ENCODE measurements at regions not wholly inside any gene's neighbourhood (a gene's known extent, or its start where the extent isn't known, plus 50 kb on each side); places are given as distances from the start of the nearest gene placed in this dataset.

- TF ChIP-seq, protein P1, sequence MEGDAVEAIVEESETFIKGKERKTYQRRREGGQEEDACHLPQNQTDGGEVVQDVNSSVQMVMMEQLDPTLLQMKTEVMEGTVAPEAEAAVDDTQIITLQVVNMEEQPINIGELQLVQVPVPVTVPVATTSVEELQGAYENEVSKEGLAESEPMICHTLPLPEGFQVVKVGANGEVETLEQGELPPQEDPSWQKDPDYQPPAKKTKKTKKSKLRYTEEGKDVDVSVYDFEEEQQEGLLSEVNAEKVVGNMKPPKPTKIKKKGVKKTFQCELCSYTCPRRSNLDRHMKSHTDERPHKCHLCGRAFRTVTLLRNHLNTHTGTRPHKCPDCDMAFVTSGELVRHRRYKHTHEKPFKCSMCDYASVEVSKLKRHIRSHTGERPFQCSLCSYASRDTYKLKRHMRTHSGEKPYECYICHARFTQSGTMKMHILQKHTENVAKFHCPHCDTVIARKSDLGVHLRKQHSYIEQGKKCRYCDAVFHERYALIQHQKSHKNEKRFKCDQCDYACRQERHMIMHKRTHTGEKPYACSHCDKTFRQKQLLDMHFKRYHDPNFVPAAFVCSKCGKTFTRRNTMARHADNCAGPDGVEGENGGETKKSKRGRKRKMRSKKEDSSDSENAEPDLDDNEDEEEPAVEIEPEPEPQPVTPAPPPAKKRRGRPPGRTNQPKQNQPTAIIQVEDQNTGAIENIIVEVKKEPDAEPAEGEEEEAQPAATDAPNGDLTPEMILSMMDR (IDR thresholded peaks at IDR 0.05; ENCODE audit: partially characterized antibody, unreplicated experiment): no peak
- Mint-ChIP-seq H3K27me3 (ENCODE audit: unreplicated experiment) (no peaks in the 10 kb centered on the region), H3K4me3 (ENCODE audit: unreplicated experiment) (no peak overlapping the region), H3K4me1 (ENCODE audit: low read depth, unreplicated experiment) (peaks cover 4% of the 10 kb centered on the region), H3K9me3 (ENCODE audit: unreplicated experiment) (no peaks in the 10 kb centered on the region), H3K36me3 (ENCODE audit: unreplicated experiment) (no peaks in the 10 kb centered on the region), H3K27ac (ENCODE audit: unreplicated experiment) (no peak overlapping the region)
- no peak for DNase-seq
Measured at GRCh38 chr20:40104959-40105358, 584.1 kb downstream of the MAFB start.

DNA sequence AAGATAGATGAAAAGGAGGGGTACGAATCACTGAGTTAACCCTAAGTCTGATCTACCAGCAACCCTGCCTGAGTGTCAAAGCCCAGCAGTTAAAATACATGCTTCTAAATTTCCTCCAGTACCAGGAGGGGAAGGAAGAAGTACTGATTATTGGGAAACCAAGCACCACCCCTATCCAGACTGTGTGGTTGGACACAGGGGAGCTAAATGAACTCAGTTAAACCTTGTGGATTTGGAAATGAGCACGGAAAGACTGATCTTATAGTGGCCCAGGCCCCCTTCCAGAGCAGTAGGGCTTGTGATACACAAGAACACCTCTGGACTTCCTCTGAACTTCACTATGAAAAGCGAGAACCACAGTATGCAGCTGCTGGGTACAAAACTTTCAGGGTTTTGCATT is 585.6 kb downstream of the MAFB start:
- Mint-ChIP-seq H3K4me1 (ENCODE audit: low read depth, unreplicated experiment) (no peaks in the 10 kb centered on the region), H3K36me3 (ENCODE audit: unreplicated experiment) (no peaks in the 10 kb centered on the region), H3K27ac (ENCODE audit: unreplicated experiment) (no peak overlapping the region), H3K4me3 (ENCODE audit: unreplicated experiment) (no peak overlapping the region), H3K9me3 (ENCODE audit: unreplicated experiment) (no peaks in the 10 kb centered on the region), H3K27me3 (ENCODE audit: unreplicated experiment) (no peaks in the 10 kb centered on the region)
- TF ChIP-seq, protein P1 (IDR thresholded peaks at IDR 0.05; ENCODE audit: partially characterized antibody, unreplicated experiment): no peak
- DNase-seq: no peak

DNA sequence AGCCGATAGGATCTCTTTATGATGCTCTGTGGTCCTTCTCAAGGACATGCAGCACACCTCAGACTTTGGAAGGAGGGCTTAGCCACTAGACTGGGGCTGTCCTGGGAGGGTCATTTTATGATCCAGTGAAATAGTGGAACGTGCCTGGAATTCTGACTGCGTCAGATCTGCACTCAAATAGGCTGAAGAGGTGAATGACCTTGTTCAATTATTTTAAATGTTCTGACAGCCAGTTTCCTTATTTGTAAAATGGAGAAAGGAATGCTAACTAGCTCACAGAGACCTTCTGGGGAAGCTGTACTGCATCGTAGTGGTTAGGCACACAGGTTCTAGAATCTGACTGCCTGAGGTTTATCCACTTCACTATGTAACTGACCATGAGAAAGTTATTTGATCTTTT is 587.5 kb downstream of the MAFB start:
- TF ChIP-seq, protein P1 (IDR thresholded peaks at IDR 0.05; ENCODE audit: partially characterized antibody, unreplicated experiment): no peak
- Mint-ChIP-seq H3K36me3 (ENCODE audit: unreplicated experiment) (no peaks in the 10 kb centered on the region), H3K27me3 (ENCODE audit: unreplicated experiment) (no peaks in the 10 kb centered on the region), H3K27ac (ENCODE audit: unreplicated experiment) (no peak overlapping the region), H3K4me3 (ENCODE audit: unreplicated experiment) (no peak overlapping the region), H3K4me1 (ENCODE audit: low read depth, unreplicated experiment) (no peaks in the 10 kb centered on the region), H3K9me3 (ENCODE audit: unreplicated experiment) (no peaks in the 10 kb centered on the region)
- no peak for DNase-seq

GRCh38 chr20:40100261-40100660 is 588.8 kb downstream of the MAFB start:
- H3K4me1 Mint-ChIP-seq (ENCODE audit: low read depth, unreplicated experiment): no peaks in the 10 kb centered on the region
- H3K9me3 Mint-ChIP-seq (ENCODE audit: unreplicated experiment): no peaks in the 10 kb centered on the region
- no peak overlapping the region for H3K27ac Mint-ChIP-seq (ENCODE audit: unreplicated experiment)
- no peaks in the 10 kb centered on the region for H3K27me3 Mint-ChIP-seq (ENCODE audit: unreplicated experiment)
- no peak for DNase-seq
- H3K4me3 Mint-ChIP-seq (ENCODE audit: unreplicated experiment): no peak overlapping the region
- TF ChIP-seq, protein P1 (IDR thresholded peaks at IDR 0.05; ENCODE audit: partially characterized antibody, unreplicated experiment): no peak
- H3K36me3 Mint-ChIP-seq (ENCODE audit: unreplicated experiment): no peaks in the 10 kb centered on the region

DNA sequence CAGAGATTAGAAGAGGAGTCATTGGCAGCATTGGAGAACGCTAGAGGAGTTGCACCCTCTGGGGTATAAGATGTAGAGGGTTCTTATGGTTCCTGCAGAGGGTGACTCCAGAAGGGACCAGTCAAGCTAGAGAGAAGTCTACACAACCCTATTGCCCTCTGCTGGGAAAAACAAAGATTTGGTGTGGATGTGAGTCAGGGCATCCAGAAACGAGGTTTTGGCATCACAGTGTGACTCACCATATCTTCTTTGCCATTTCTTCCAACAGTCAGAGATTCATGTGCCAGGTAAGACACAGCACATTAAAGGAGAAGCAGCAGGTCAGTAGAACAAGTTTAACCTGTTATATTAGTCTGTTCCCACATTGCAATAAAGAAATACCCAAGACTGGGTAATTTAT is 598.8 kb downstream of the MAFB start:
- Mint-ChIP-seq H3K4me3 (ENCODE audit: unreplicated experiment) (no peak overlapping the region), H3K36me3 (ENCODE audit: unreplicated experiment) (no peaks in the 10 kb centered on the region), H3K4me1 (ENCODE audit: low read depth, unreplicated experiment) (no peaks in the 10 kb centered on the region), H3K27ac (ENCODE audit: unreplicated experiment) (no peak overlapping the region), H3K27me3 (ENCODE audit: unreplicated experiment) (peaks cover 3% of the 10 kb centered on the region), H3K9me3 (ENCODE audit: unreplicated experiment) (peaks cover 2% of the 10 kb centered on the region)
- TF ChIP-seq, protein P1 (IDR thresholded peaks at IDR 0.05; ENCODE audit: partially characterized antibody, unreplicated experiment): no peak
- no peak for DNase-seq

Measured in glutamatergic neuron (in vitro differentiated cells).